Right lobe of liver (tissue), 4 donors: ENCODE measurements at regions not wholly inside any gene's neighbourhood (a gene's known extent, or its start where the extent isn't known, plus 50 kb on each side); places are given as distances from the start of the nearest gene placed in this dataset.

Experiments
- POLR2A ChIP-seq: fragments of 450-650 bp; IDR thresholded peaks from one replicate; pipeline ENCODE4 v1.6.1; 2017; ENCODE audit warnings: antibody characterized with exemption, mild to moderate bottlenecking
- TF ChIP-seq, protein P1 (sequence below), 4 donors: fragments of 200-600 bp in 3 of 4; fragments of 450-650 bp in 1 of 4; IDR thresholded peaks; one replicate each; pipeline versions ENCODE4 v1.5.1 to v1.8.0; 2016 to 2022; ENCODE audit warnings: antibody characterized with exemption in 4 of 4, mild to moderate bottlenecking in 2 of 4
- donor health status: DM: no; HTN: no; CAD: no.
- donor health status: DM: no; HTN: no; CAD: no.
- donor health status: DM: no; HTN: yes; CAD: no.

DNA sequence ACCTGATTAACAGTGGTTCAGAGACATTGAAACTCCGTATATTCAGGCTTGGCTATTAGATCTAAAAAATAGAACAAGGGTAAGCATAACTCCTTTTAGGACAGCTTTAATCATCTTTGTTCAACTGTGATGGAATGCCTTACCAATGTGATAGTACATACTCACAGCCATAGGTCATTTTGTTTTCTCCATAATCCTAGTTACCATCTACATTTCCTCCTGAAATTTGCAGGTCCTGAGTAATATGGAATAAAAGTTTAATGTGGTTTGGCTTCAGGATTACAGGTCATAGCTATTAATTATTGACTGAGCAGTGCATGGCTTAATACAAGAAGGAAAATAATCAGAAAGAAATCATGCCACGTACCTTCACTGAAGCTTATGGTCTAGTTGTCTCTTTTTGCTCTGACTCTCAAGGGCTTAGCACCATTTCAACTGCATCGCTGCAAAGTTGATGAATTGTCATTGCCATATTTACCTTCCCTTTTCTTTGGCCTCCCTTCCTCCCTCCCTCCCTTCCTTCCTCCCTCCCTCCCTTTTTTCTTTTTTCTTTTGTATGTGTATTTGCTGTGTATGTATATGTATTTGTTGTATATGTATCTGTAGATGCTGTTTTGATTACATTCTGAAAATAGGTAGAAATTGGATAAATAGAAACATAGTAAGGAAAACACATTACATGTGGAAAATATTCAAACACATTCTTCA lies 250.9 kb upstream of the ZNF608 start:
- no peak for TF ChIP-seq POLR2A
- TF ChIP-seq, protein P1, sequence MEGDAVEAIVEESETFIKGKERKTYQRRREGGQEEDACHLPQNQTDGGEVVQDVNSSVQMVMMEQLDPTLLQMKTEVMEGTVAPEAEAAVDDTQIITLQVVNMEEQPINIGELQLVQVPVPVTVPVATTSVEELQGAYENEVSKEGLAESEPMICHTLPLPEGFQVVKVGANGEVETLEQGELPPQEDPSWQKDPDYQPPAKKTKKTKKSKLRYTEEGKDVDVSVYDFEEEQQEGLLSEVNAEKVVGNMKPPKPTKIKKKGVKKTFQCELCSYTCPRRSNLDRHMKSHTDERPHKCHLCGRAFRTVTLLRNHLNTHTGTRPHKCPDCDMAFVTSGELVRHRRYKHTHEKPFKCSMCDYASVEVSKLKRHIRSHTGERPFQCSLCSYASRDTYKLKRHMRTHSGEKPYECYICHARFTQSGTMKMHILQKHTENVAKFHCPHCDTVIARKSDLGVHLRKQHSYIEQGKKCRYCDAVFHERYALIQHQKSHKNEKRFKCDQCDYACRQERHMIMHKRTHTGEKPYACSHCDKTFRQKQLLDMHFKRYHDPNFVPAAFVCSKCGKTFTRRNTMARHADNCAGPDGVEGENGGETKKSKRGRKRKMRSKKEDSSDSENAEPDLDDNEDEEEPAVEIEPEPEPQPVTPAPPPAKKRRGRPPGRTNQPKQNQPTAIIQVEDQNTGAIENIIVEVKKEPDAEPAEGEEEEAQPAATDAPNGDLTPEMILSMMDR (IDR thresholded peaks at IDR 0.05) = no peak
